ENCODE measurements at regions not wholly inside any gene's neighbourhood (a gene's known extent, or its start where the extent isn't known, plus 50 kb on each side); places are given as distances from the start of the nearest gene placed in this dataset.

- Histone ChIP-seq H4K20me1 (ENCODE audit: control insufficient read depth, insufficient read depth, low read depth, low read length) (no peaks in the 10 kb centered on the region), H3K36me3 (ENCODE audit: control insufficient read depth, low read length) (no peaks in the 10 kb centered on the region), H3F3A (ENCODE audit: control insufficient read depth, insufficient read depth) (no peaks in the 10 kb centered on the region), H3K27me3 (ENCODE audit: control insufficient read depth, low read length) (no peaks in the 10 kb centered on the region), H3K79me2 (ENCODE audit: control insufficient read depth, low read length) (no peaks in the 10 kb centered on the region), H3K4me1 (ENCODE audit: control insufficient read depth, low read length) (no peaks in the 10 kb centered on the region), H3K9me3 (ENCODE audit: control insufficient read depth, insufficient read depth, low read length) (no peaks in the 10 kb centered on the region), H3K9me2 (replicated peaks; ENCODE audit: control insufficient read depth, low read length) (no peaks in the 10 kb centered on the region), H3K4me3 (ENCODE audit: low read length) (no peak overlapping the region), H3K4me2 (ENCODE audit: low read length) (no peak overlapping the region), H3K27ac (ENCODE audit: low read depth, low read length) (no peak overlapping the region)
- TF ChIP-seq CTCF (IDR thresholded peaks at IDR 0.05; ENCODE audit: low read depth, low read length, poor library complexity, severe bottlenecking) (no peak), EZH2phosphoT487 (IDR thresholded peaks at IDR 0.05; ENCODE audit: borderline replicate concordance, low read length) (no peak)
These were observed 145.0 kb upstream of the MEIS2 start for GRCh38 chr15:37245358-37245757.

GRCh38 chr15:37246065-37246464, 145.7 kb upstream of the MEIS2 start:
- Histone ChIP-seq H3K36me3 (ENCODE audit: control insufficient read depth, low read length) (no peaks in the 10 kb centered on the region), H3K27ac (ENCODE audit: low read depth, low read length) (no peak overlapping the region), H3K79me2 (ENCODE audit: control insufficient read depth, low read length) (no peaks in the 10 kb centered on the region), H3K4me2 (ENCODE audit: low read length) (no peak overlapping the region), H3K9me3 (ENCODE audit: control insufficient read depth, insufficient read depth, low read length) (no peaks in the 10 kb centered on the region), H3K9me2 (replicated peaks; ENCODE audit: control insufficient read depth, low read length) (no peaks in the 10 kb centered on the region), H3K4me1 (ENCODE audit: control insufficient read depth, low read length) (no peaks in the 10 kb centered on the region), H3K4me3 (ENCODE audit: low read length) (no peak overlapping the region), H3F3A (ENCODE audit: control insufficient read depth, insufficient read depth) (no peaks in the 10 kb centered on the region), H3K27me3 (ENCODE audit: control insufficient read depth, low read length) (no peaks in the 10 kb centered on the region), H4K20me1 (ENCODE audit: control insufficient read depth, insufficient read depth, low read depth, low read length) (no peaks in the 10 kb centered on the region)
- no peak for TF ChIP-seq EZH2phosphoT487 (IDR thresholded peaks at IDR 0.05; ENCODE audit: borderline replicate concordance, low read length)
- no peak for TF ChIP-seq CTCF (IDR thresholded peaks at IDR 0.05; ENCODE audit: low read depth, low read length, poor library complexity, severe bottlenecking)

GRCh38 chr15:37246856-37247255, 146.5 kb upstream of the MEIS2 start:
- H3K36me3 ChIP-seq (ENCODE audit: control insufficient read depth, low read length): no peaks in the 10 kb centered on the region
- no peaks in the 10 kb centered on the region for H3K79me2 ChIP-seq (ENCODE audit: control insufficient read depth, low read length)
- H4K20me1 ChIP-seq (ENCODE audit: control insufficient read depth, insufficient read depth, low read depth, low read length): no peaks in the 10 kb centered on the region
- no peak overlapping the region for H3K4me3 ChIP-seq (ENCODE audit: low read length)
- no peaks in the 10 kb centered on the region for H3K9me2 ChIP-seq (replicated peaks; ENCODE audit: control insufficient read depth, low read length)
- H3K27ac ChIP-seq (ENCODE audit: low read depth, low read length): no peak overlapping the region
- TF ChIP-seq EZH2phosphoT487 (IDR thresholded peaks at IDR 0.05; ENCODE audit: borderline replicate concordance, low read length): no peak
- TF ChIP-seq CTCF (IDR thresholded peaks at IDR 0.05; ENCODE audit: low read depth, low read length, poor library complexity, severe bottlenecking): no peak
- H3K27me3 ChIP-seq (ENCODE audit: control insufficient read depth, low read length): no peaks in the 10 kb centered on the region
- H3F3A ChIP-seq (ENCODE audit: control insufficient read depth, insufficient read depth): no peaks in the 10 kb centered on the region
- no peaks in the 10 kb centered on the region for H3K4me1 ChIP-seq (ENCODE audit: control insufficient read depth, low read length)
- H3K9me3 ChIP-seq (ENCODE audit: control insufficient read depth, insufficient read depth, low read length): no peaks in the 10 kb centered on the region
- H3K4me2 ChIP-seq (ENCODE audit: low read length): no peak overlapping the region

GRCh38 chr15:37249249-37249648, 148.9 kb upstream of the MEIS2 start:
- Histone ChIP-seq H3K4me2 (ENCODE audit: low read length) (no peak overlapping the region), H3K4me3 (ENCODE audit: low read length) (no peak overlapping the region), H4K20me1 (ENCODE audit: control insufficient read depth, insufficient read depth, low read depth, low read length) (no peaks in the 10 kb centered on the region), H3K36me3 (ENCODE audit: control insufficient read depth, low read length) (no peaks in the 10 kb centered on the region), H3K27ac (ENCODE audit: low read depth, low read length) (no peak overlapping the region), H3K9me3 (ENCODE audit: control insufficient read depth, insufficient read depth, low read length) (no peaks in the 10 kb centered on the region), H3K4me1 (ENCODE audit: control insufficient read depth, low read length) (no peaks in the 10 kb centered on the region), H3K9me2 (replicated peaks; ENCODE audit: control insufficient read depth, low read length) (no peaks in the 10 kb centered on the region), H3F3A (ENCODE audit: control insufficient read depth, insufficient read depth) (no peaks in the 10 kb centered on the region), H3K27me3 (ENCODE audit: control insufficient read depth, low read length) (no peaks in the 10 kb centered on the region), H3K79me2 (ENCODE audit: control insufficient read depth, low read length) (no peaks in the 10 kb centered on the region)
- TF ChIP-seq EZH2phosphoT487 (IDR thresholded peaks at IDR 0.05; ENCODE audit: borderline replicate concordance, low read length): no peak
- no peak for TF ChIP-seq CTCF (IDR thresholded peaks at IDR 0.05; ENCODE audit: low read depth, low read length, poor library complexity, severe bottlenecking)
